GM12874 (cell line): ENCODE measurements at regions not wholly inside any gene's neighbourhood (a gene's known extent, or its start where the extent isn't known, plus 50 kb on each side); places are given as distances from the start of the nearest gene placed in this dataset.

Experiments
- TF ChIP-seq, protein P1 (sequence below): IDR thresholded peaks from 2 replicates; pipeline ENCODE4 v1.5.1; 2011; ENCODE audit warnings: low read depth, mild to moderate bottlenecking, control low read depth, low read length, moderate library complexity; ENCODE audit not compliant: insufficient read depth

DNA sequence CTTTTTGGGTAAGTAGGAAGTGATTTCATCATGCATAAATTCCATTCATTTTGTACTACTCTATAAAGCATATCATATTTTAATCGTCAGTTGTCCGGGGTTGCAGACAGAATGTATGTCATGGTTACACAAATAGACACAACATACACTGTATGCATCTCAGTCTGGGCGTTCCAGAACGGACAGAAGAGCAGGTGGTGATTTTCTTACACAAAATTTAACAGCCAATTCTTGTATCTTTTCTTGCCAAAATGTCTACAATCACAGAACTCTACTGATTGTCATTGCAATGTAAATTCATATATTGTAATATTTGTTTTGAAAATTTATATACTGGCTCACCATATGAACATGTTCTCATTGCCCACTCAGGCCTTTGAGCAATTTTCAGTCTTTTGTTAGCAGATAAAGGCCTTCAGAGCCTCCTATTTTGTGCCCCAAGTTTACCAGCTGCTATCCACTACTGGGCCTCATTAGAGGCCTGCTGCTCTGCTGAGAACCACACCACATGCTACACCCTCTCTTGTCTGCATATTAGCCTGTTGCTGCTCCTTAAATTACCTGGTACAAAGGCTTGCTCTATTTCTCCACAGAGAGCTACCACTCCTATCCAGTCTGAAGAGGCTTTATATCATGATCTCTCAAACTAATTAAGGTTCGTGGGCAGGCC lies 61.5 kb downstream of the PRDM13 start:
- TF ChIP-seq, protein P1, sequence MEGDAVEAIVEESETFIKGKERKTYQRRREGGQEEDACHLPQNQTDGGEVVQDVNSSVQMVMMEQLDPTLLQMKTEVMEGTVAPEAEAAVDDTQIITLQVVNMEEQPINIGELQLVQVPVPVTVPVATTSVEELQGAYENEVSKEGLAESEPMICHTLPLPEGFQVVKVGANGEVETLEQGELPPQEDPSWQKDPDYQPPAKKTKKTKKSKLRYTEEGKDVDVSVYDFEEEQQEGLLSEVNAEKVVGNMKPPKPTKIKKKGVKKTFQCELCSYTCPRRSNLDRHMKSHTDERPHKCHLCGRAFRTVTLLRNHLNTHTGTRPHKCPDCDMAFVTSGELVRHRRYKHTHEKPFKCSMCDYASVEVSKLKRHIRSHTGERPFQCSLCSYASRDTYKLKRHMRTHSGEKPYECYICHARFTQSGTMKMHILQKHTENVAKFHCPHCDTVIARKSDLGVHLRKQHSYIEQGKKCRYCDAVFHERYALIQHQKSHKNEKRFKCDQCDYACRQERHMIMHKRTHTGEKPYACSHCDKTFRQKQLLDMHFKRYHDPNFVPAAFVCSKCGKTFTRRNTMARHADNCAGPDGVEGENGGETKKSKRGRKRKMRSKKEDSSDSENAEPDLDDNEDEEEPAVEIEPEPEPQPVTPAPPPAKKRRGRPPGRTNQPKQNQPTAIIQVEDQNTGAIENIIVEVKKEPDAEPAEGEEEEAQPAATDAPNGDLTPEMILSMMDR: no peak

DNA sequence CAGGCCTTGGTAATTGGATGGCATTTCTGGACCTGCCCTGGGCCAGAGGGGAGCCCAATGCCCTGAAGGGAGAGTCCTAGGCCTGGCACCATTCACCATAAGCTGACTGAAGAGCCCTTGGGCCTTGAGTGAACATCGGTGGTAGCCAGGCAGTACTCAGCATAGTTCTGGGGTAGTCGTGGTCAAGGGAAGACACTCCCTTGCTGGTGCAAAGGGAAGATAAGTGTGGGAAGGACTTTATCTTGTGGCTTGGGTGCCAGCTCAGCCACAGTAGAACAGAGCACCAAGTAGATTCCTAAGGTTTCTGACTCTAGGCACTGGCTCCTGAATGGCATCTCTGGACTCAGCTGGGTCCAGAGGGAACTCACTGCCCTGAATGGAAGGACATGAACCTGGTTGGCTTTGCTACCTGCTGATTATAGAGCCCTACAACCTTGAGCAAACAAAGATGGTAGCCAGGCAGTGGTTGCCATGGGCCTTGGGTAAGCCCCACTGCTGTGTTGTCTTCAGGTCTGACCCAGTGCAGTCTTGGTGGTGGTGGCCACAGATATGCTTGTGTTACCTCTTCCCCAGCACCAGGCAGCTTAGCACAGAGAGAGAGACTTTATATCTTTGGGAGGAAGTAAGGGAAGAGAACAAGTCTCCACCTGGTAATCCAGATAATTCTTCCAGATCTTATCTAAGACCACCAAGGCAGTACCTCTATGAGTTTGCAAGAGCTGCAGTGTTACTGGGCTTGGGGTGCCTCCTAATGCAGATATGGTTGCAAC lies 83.5 kb downstream of the PRDM13 start:
- TF ChIP-seq, protein P1: no peak

DNA sequence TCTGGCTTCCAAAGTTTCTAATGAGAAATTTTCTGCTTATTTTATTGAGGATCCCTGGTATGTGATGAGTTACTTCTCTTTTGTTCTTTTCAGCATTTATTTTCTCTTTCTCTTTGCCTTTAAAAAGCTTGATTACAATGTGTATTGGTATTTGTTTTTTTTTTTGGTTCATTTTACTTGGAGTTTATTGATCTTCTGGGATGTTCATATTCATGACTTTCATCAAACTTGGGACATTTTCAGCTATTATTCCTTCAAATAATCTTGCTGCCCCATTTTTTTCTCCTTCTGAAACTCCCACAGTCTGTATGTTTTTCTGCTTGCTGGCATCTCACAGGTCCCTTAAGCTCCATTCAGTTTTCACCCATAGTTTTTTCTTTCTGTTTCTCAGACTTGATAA lies 102.4 kb downstream of the PRDM13 start:
- TF ChIP-seq, protein P1: no peak

DNA sequence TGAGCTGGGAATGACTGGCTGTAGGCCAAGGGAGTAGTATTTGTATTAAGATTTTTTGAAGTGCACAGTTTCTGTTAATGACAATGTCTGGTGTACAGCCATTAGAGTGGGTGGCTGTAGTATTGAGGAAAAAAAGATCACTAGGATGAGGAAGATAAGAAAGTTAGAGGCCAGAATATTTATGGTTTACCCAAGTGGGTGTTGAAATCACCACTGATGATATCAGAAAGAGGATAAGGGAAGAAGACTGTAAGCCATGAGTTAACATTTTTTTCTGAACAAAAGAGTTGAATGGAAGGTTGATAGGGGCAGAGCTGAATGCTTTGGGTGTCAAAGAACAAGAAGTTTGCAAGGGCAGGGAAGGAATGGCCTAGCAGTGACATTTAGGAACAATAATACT lies 104.7 kb downstream of the PRDM13 start:
- TF ChIP-seq, protein P1: no peak

DNA sequence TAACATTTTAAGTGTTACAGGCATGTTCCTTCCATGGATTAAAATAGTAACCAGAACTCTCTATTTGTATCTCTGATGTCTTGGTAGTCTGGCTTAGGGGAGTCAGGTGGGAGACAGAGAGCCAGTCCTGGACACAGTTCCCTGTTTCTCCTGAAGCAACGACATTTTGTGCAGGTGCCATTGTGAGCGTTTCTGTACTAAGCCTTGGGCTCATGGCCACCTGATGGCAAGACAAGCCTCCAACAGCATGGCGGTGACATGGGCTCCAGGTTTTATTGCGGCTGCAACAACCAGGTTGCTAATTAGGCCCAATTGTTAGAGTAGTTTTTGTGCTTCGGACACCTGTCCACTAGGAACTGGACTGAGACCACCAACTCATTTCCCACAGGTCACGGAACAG lies 105.3 kb downstream of the PRDM13 start:
- TF ChIP-seq, protein P1: no peak

DNA sequence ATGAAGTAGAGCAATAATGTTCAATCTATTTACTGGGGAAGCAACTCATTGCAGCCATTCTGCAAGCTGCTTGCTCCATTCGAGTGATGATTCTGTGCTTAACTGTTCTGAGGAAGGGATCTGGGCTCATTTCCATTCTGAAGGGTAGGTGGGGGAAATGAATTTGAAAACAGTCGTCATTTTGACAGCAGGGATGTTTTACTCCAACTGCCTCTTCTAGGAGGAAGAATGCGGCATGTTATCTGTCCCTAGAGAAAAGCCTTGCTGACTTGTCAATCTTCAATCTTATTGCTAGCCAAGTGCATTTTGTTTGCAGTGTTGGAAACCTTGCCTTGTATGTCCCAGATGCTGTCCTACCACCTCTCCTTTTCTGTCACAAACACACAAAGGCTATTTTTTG lies 105.9 kb downstream of the PRDM13 start:
- TF ChIP-seq, protein P1: no peak

DNA sequence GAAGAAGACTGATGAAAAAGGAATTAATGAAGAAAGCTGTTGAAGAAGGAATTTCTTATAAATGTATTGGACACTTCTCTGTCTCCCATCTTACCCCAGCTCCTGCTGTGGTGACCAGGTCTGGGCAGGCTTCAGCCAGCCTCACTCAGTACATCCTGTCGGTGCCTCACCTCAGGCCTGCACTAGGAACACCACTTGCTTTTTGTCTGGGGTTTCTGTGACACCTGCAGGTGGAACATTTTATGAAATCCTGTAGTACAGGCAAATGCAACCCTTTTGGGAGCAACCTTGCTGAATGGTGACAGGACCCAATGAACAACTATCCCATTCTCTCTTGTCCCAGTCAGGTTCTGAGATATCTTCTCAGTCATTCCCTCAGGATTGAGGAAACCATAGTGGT lies 129.7 kb downstream of the PRDM13 start:
- TF ChIP-seq, protein P1: no peak
